Activated B cell treated with CpG ODN at 0.5 μM for 24 hours (primary cell): ENCODE measurements at regions not wholly inside any gene's neighbourhood (a gene's known extent, or its start where the extent isn't known, plus 50 kb on each side); places are given as distances from the start of the nearest gene placed in this dataset.

Experiments
- ATAC-seq: fragments of 200-7000 bp; cut with Tn5 transposase; one replicate; pipeline ENCODE4 v1.10.0; 2021; ENCODE audit warnings: low read depth, mild to moderate bottlenecking, moderate library complexity
- CTCF ChIA-PET: fragments of 350-600 bp; sonication (Branson Sonifier 250); formaldehyde crosslinking; loops from one replicate; lab custom pipeline; 2021; ENCODE audit warnings: antibody characterized with exemption; lab: Charles Lee
- POLR2A ChIA-PET: fragments of 350-600 bp; sonication (Branson Sonifier 250); formaldehyde crosslinking; loops from one replicate; lab custom pipeline; 2021; ENCODE audit warnings: antibody characterized with exemption; lab: Charles Lee
- DNase-seq: peaks from one replicate; pipeline ENCODE4 v3.0.0; 2022
- H3K27ac Mint-ChIP-seq: one replicate; pipeline ENCODE4 v1.8.0; 2020; ENCODE audit warnings: mixed read lengths
- H3K27me3 Mint-ChIP-seq: one replicate; pipeline ENCODE4 v1.8.0; 2021; ENCODE audit warnings: mixed read lengths
- H3K36me3 Mint-ChIP-seq: one replicate; pipeline ENCODE4 v1.8.0; 2021; ENCODE audit warnings: low read depth, mixed read lengths
- H3K4me1 Mint-ChIP-seq: one replicate; pipeline ENCODE4 v1.8.0; 2021; ENCODE audit warnings: mixed read lengths
- H3K4me3 Mint-ChIP-seq: one replicate; pipeline ENCODE4 v1.8.0; 2020; ENCODE audit warnings: mild to moderate bottlenecking, mixed read lengths
- H3K9me3 Mint-ChIP-seq: one replicate; pipeline ENCODE4 v1.8.0; 2020; ENCODE audit warnings: mixed read lengths
- CTCF ChIP-seq: fragments of 200-600 bp; IDR thresholded peaks from one replicate; pipeline ENCODE4 v1.8.0; 2022; ENCODE audit warnings: antibody characterized with exemption, mild to moderate bottlenecking
- intact Hi-C: fragments of 100-400 bp; cut with micrococcal nuclease; formaldehyde crosslinking; loops from one replicate; pipeline ENCODE4 v1.15.1; 2024

GRCh38 chr7:46175221-46175620 lies 254.1 kb upstream of the IGFBP3 start:
- H3K4me3 Mint-ChIP-seq = no peak overlapping the region
- POLR2A ChIA-PET = no interaction called here
- intact Hi-C loops = no loop called here
- H3K27ac Mint-ChIP-seq = no peak overlapping the region
- DNase-seq (no peak), ATAC-seq (no peak)
- H3K27me3 Mint-ChIP-seq = no peaks in the 10 kb centered on the region
- H3K4me1 Mint-ChIP-seq = no peaks in the 10 kb centered on the region
- H3K36me3 Mint-ChIP-seq = no peaks in the 10 kb centered on the region
- H3K9me3 Mint-ChIP-seq = no peaks in the 10 kb centered on the region
- CTCF ChIA-PET = no interaction called here
- no peak for TF ChIP-seq CTCF

- intact Hi-C loops = no loop called here
- POLR2A ChIA-PET = no interaction called here
These were observed 253.1 kb upstream of the IGFBP3 start for GRCh38 chr7:46174196-46174580.

GRCh38 chr7:46173476-46174195 lies 252.6 kb upstream of the IGFBP3 start:
- POLR2A ChIA-PET = no interaction called here
- Mint-ChIP-seq H3K36me3 (no peaks in the 10 kb centered on the region), H3K4me1 (no peaks in the 10 kb centered on the region), H3K27me3 (no peaks in the 10 kb centered on the region), H3K27ac (no peak overlapping the region), H3K4me3 (no peak overlapping the region), H3K9me3 (no peaks in the 10 kb centered on the region)
- ATAC-seq = no peak
- no peak for TF ChIP-seq CTCF
- CTCF ChIA-PET = no interaction called here
- intact Hi-C loops = no loop called here
- DNase-seq = no peak

More at GRCh38 chr7:46174196-46174580, 253.1 kb upstream of the IGFBP3 start:
- Mint-ChIP-seq H3K4me3 (no peak overlapping the region), H3K27ac (no peak overlapping the region), H3K27me3 (no peaks in the 10 kb centered on the region), H3K36me3 (no peaks in the 10 kb centered on the region), H3K9me3 (no peaks in the 10 kb centered on the region), H3K4me1 (no peaks in the 10 kb centered on the region)
- CTCF ChIA-PET = no interaction called here
- ATAC-seq = no peak
- DNase-seq = no peak
- no peak for TF ChIP-seq CTCF

GRCh38 chr7:46170792-46171191 lies 249.7 kb upstream of the IGFBP3 start:
- no peak for ATAC-seq
- TF ChIP-seq CTCF = no peak
- Mint-ChIP-seq H3K36me3 (no peaks in the 10 kb centered on the region), H3K27me3 (no peaks in the 10 kb centered on the region), H3K4me3 (no peak overlapping the region), H3K4me1 (no peaks in the 10 kb centered on the region), H3K27ac (no peak overlapping the region), H3K9me3 (no peaks in the 10 kb centered on the region)
- POLR2A ChIA-PET = no interaction called here
- no peak for DNase-seq
- CTCF ChIA-PET = no interaction called here
- intact Hi-C loops = no loop called here

- POLR2A ChIA-PET = no interaction called here
- CTCF ChIA-PET = no interaction called here
These were observed 248.9 kb upstream of the IGFBP3 start for GRCh38 chr7:46170021-46170420.

More at GRCh38 chr7:46170021-46170420, 248.9 kb upstream of the IGFBP3 start:
- Mint-ChIP-seq H3K4me1 (no peaks in the 10 kb centered on the region), H3K9me3 (no peaks in the 10 kb centered on the region), H3K36me3 (no peaks in the 10 kb centered on the region), H3K4me3 (no peak overlapping the region), H3K27ac (no peak overlapping the region), H3K27me3 (no peaks in the 10 kb centered on the region)
- DNase-seq (no peak), ATAC-seq (no peak)
- no peak for TF ChIP-seq CTCF
- intact Hi-C loops = no loop called here
